A673 (cell line): ENCODE measurements at regions not wholly inside any gene's neighbourhood (a gene's known extent, or its start where the extent isn't known, plus 50 kb on each side); places are given as distances from the start of the nearest gene placed in this dataset.

Experiments used
- BruUV-seq: library from RNA; stranded (reverse); fragments of 400-500 nt; replicated peaks from 2 replicates; lab custom pipeline; 2021; lab: Mats Ljungman, UMichigan
- CTCF ChIA-PET: fragments of 300-600 bp; sonication (Branson Sonifier 250); formaldehyde crosslinking; loops from one replicate; lab custom pipeline; 2022; ENCODE audit warnings: antibody characterized with exemption; lab: Charles Lee
- POLR2A ChIA-PET: fragments of 300-600 bp; sonication (Branson Sonifier 250); formaldehyde crosslinking; loops from one replicate; lab custom pipeline; 2022; ENCODE audit warnings: antibody characterized with exemption; ENCODE audit not compliant: low non-redundant PET; lab: Charles Lee
- DNase-seq: peaks from one replicate; pipeline ENCODE4 v3.0.0-alpha.2; 2015; ENCODE audit warnings: low spot score
- H3K27ac ChIP-seq: fragments of 200-600 bp; sonication (generic); 2 replicates; pipeline ENCODE4 v1.5.1; 2016; ENCODE audit warnings: mixed run types, low read depth, mild to moderate bottlenecking, mixed read lengths, antibody characterized with exemption, low read length; ENCODE audit not compliant: poor library complexity, severe bottlenecking
- H3K27me3 ChIP-seq: fragments of 200-600 bp; sonication (generic); replicated peaks from 2 replicates; pipeline ENCODE4 v1.6.1; 2017; ENCODE audit warnings: mixed run types, low read depth, mild to moderate bottlenecking, mixed read lengths, antibody characterized with exemption, low read length; ENCODE audit not compliant: insufficient read depth, poor library complexity
- H3K36me3 ChIP-seq: fragments of 200-600 bp; sonication (generic); 2 replicates; pipeline ENCODE4 v1.6.1; 2016; ENCODE audit warnings: mixed run types, mild to moderate bottlenecking, mixed read lengths, antibody characterized with exemption, low read length; ENCODE audit not compliant: insufficient read depth, poor library complexity, severe bottlenecking
- H3K4me1 ChIP-seq: fragments of 200-600 bp; sonication (generic); 2 replicates; pipeline ENCODE4 v1.6.1; 2017; ENCODE audit warnings: mixed run types, mild to moderate bottlenecking, mixed read lengths, antibody characterized with exemption, low read length; ENCODE audit not compliant: insufficient read depth, poor library complexity, severe bottlenecking
- H3K4me3 ChIP-seq: fragments of 200-600 bp; sonication (generic); 2 replicates; pipeline ENCODE4 v1.5.1; 2016; ENCODE audit warnings: low read depth, mixed run types, mild to moderate bottlenecking, mixed read lengths, low read length; ENCODE audit not compliant: poor library complexity, severe bottlenecking
- H3K9me3 ChIP-seq: fragments of 200-600 bp; sonication (generic); 2 replicates; pipeline ENCODE4 v1.6.1; 2016; ENCODE audit warnings: mixed run types, low read depth, mild to moderate bottlenecking, mixed read lengths, antibody characterized with exemption, low read length; ENCODE audit not compliant: poor library complexity, severe bottlenecking
- CTCF ChIP-seq: fragments of 300-800, 200-600 bp; sonication (generic); conservative IDR thresholded peaks from 2 replicates; pipeline ENCODE4 v1.5.1; 2017; ENCODE audit warnings: low read depth, mild to moderate bottlenecking, antibody characterized with exemption, low read length, moderate library complexity, mixed read lengths
- EZH2 ChIP-seq: fragments of 200-600 bp; sonication (generic); IDR thresholded peaks from 2 replicates; pipeline ENCODE4 v1.6.1; 2017; ENCODE audit warnings: borderline replicate concordance, low read depth, mild to moderate bottlenecking, mixed read lengths, antibody characterized with exemption, low read length; ENCODE audit not compliant: poor library complexity, severe bottlenecking
- intact Hi-C: fragments of 100-400 bp; cut with micrococcal nuclease; formaldehyde crosslinking; loops from one replicate; pipeline ENCODE4 v1.10.0; 2022; ENCODE audit not compliant: unreplicated experiment

GRCh38 chr6:85390105-85390728 lies 59.7 kb upstream of the NT5E start:
- TF ChIP-seq CTCF, result no peak
- no peak for TF ChIP-seq EZH2
- DNase-seq, result no peak
- Histone ChIP-seq H3K9me3 (no peaks in the 10 kb centered on the region), H3K4me1 (peaks cover 9% of the 10 kb centered on the region), H3K27me3 (no peaks in the 10 kb centered on the region), H3K36me3 (no peaks in the 10 kb centered on the region), H3K27ac (no peak overlapping the region), H3K4me3 (no peak overlapping the region)
- ChIA-PET CTCF (no interaction called here), POLR2A (no interaction called here)
- BruUV-seq, result no TSS peak
- intact Hi-C loops, result no loop called here

- no TSS peak for BruUV-seq
- no peaks in the 10 kb centered on the region for H3K9me3 ChIP-seq
- ChIA-PET CTCF (interaction anchor here (1.3 kb wide), 1 partner anchor 93 kb away, joined by 3 read pairs; no protein-coding TSS in a partner anchor), POLR2A (no interaction called here)
- intact Hi-C loops, result no loop called here
- no peaks in the 10 kb centered on the region for H3K27me3 ChIP-seq
- no peaks in the 10 kb centered on the region for H3K4me1 ChIP-seq
- DNase-seq, result no peak
- no peak overlapping the region for H3K4me3 ChIP-seq
- H3K36me3 ChIP-seq, result no peaks in the 10 kb centered on the region
- H3K27ac ChIP-seq, result no peak overlapping the region
- no peak for TF ChIP-seq CTCF
- TF ChIP-seq EZH2, result no peak
These were observed 60.6 kb upstream of the NT5E start for GRCh38 chr6:85389151-85389797.

- CTCF ChIA-PET, result interaction anchor here (1.3 kb wide), 1 partner anchor 94 kb away, joined by 3 read pairs; no protein-coding TSS in a partner anchor
These were observed 61.4 kb upstream of the NT5E start for GRCh38 chr6:85388531-85388930.

More at GRCh38 chr6:85388531-85388930, 61.4 kb upstream of the NT5E start:
- no peaks in the 10 kb centered on the region for H3K9me3 ChIP-seq
- TF ChIP-seq CTCF (no peak), EZH2 (no peak)
- no peak overlapping the region for H3K27ac ChIP-seq
- intact Hi-C loops, result no loop called here
- no peak for DNase-seq
- H3K4me1 ChIP-seq, result no peaks in the 10 kb centered on the region
- no peaks in the 10 kb centered on the region for H3K36me3 ChIP-seq
- POLR2A ChIA-PET, result no interaction called here
- H3K4me3 ChIP-seq, result no peak overlapping the region
- H3K27me3 ChIP-seq, result no peaks in the 10 kb centered on the region
- no TSS peak for BruUV-seq
